HUES48 (cell line): ENCODE measurements at regions not wholly inside any gene's neighbourhood (a gene's known extent, or its start where the extent isn't known, plus 50 kb on each side); places are given as distances from the start of the nearest gene placed in this dataset.

Experiments used
- H3K27ac ChIP-seq: one replicate; pipeline ENCODE4 v1.7.0; 2013; ENCODE audit warnings: low read depth, low read length, inconsistent platforms
- H3K27me3 ChIP-seq: 2 replicates; pipeline ENCODE4 v1.6.1; 2013; ENCODE audit warnings: mild to moderate bottlenecking, low read length; ENCODE audit not compliant: control insufficient read depth, insufficient read depth
- H3K36me3 ChIP-seq: 2 replicates; pipeline ENCODE4 v1.6.1; 2013; ENCODE audit warnings: low read length; ENCODE audit not compliant: control insufficient read depth, insufficient read depth
- H3K4me1 ChIP-seq: 2 replicates; pipeline ENCODE4 v1.6.1; 2013; ENCODE audit warnings: mild to moderate bottlenecking, low read length; ENCODE audit not compliant: control insufficient read depth, insufficient read depth
- H3K4me3 ChIP-seq: 2 replicates; pipeline ENCODE4 v1.5.1; 2013; ENCODE audit warnings: mild to moderate bottlenecking, low read depth, low read length
- H3K9ac ChIP-seq: 2 replicates; pipeline ENCODE4 v1.6.1; 2013; ENCODE audit warnings: mild to moderate bottlenecking, low read depth, low read length, moderate library complexity
- H3K9me3 ChIP-seq: 2 replicates; pipeline ENCODE4 v1.6.1; 2013; ENCODE audit warnings: low read length; ENCODE audit not compliant: control insufficient read depth, insufficient read depth

- H3K36me3 ChIP-seq = no peaks in the 10 kb centered on the region
- no peaks in the 10 kb centered on the region for H3K27me3 ChIP-seq
- no peak overlapping the region for H3K27ac ChIP-seq
- H3K9me3 ChIP-seq = no peaks in the 10 kb centered on the region
- H3K9ac ChIP-seq = no peak overlapping the region
- no peak overlapping the region for H3K4me3 ChIP-seq
- H3K4me1 ChIP-seq = no peaks in the 10 kb centered on the region
These were observed 647.1 kb downstream of the NTRK3 start for GRCh38 chr15:87609474-87609873.

DNA sequence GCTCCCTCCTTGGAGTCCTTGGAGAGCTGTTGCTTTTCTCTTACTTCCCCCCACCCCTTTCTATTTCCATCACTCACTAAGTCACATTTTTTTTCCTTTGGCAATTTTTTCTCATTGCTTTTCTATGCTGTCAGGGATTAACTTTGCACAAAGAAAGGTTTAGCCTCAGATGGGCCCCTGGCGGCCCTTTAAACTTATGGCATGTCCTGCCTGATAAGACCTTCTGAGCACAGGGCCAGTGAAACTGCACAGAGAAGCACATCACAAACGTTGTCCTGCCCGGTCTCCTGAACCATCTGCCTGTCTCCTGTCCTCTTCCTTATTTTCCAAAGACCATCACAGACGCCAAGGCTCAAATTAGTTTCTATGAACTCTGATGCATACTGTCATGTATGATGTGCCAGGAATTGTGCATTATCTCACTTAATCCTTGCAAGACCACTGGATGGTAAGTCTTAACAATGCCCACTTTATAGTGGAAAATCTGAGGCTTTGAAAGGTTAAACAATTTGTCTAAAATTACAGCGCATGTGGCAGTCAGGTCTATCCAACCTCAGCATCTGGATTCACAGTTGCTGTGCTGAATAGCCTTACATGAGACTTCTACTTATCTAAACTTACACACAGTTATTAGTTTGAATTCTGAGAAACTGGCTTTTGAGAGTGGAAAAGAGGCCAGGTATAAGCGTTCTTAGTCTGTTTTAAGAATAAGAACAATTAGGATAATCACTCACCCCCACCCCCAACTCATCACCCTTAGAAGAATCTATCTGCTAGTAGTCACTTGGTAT lies 648.1 kb downstream of the NTRK3 start:
- H3K9ac ChIP-seq = no peak overlapping the region
- no peaks in the 10 kb centered on the region for H3K9me3 ChIP-seq
- no peaks in the 10 kb centered on the region for H3K4me1 ChIP-seq
- H3K36me3 ChIP-seq = no peaks in the 10 kb centered on the region
- no peaks in the 10 kb centered on the region for H3K27me3 ChIP-seq
- no peak overlapping the region for H3K27ac ChIP-seq
- no peak overlapping the region for H3K4me3 ChIP-seq

- no peaks in the 10 kb centered on the region for H3K4me1 ChIP-seq
- H3K27ac ChIP-seq = no peak overlapping the region
- no peak overlapping the region for H3K4me3 ChIP-seq
- H3K36me3 ChIP-seq = no peaks in the 10 kb centered on the region
- H3K27me3 ChIP-seq = no peaks in the 10 kb centered on the region
- H3K9ac ChIP-seq = no peak overlapping the region
- no peaks in the 10 kb centered on the region for H3K9me3 ChIP-seq
These were observed 649.6 kb downstream of the NTRK3 start for GRCh38 chr15:87606971-87607370.

- H3K27ac ChIP-seq = no peak overlapping the region
- no peaks in the 10 kb centered on the region for H3K27me3 ChIP-seq
- H3K9ac ChIP-seq = no peak overlapping the region
- H3K4me3 ChIP-seq = no peak overlapping the region
- no peaks in the 10 kb centered on the region for H3K9me3 ChIP-seq
- no peaks in the 10 kb centered on the region for H3K4me1 ChIP-seq
- H3K36me3 ChIP-seq = no peaks in the 10 kb centered on the region
These were observed 651.6 kb downstream of the NTRK3 start for GRCh38 chr15:87604857-87605446.

- H3K27me3 ChIP-seq = no peaks in the 10 kb centered on the region
- no peaks in the 10 kb centered on the region for H3K4me1 ChIP-seq
- no peak overlapping the region for H3K9ac ChIP-seq
- no peaks in the 10 kb centered on the region for H3K36me3 ChIP-seq
- no peak overlapping the region for H3K4me3 ChIP-seq
- no peak overlapping the region for H3K27ac ChIP-seq
- no peaks in the 10 kb centered on the region for H3K9me3 ChIP-seq
These were observed 654.2 kb downstream of the NTRK3 start for GRCh38 chr15:87602371-87602770.

DNA sequence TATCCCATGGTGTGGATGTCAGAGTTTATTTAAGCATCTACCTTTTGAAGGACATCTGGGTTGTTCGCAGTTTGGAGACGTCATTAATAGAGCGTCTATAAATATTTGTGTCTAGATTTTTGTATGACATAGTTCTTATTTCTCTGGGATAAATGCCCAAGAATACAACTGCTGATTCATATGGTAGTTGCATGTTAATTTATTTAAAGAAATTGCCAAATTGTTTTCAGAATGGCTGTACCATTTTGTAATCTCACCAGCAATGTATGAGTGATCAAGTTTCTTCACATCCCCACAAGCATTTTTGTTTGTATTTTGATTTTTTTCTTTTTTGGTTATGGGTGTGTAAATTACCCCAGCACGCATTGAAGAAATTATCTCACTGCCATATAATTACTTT lies 656.9 kb downstream of the NTRK3 start:
- H3K9me3 ChIP-seq = no peaks in the 10 kb centered on the region
- H3K9ac ChIP-seq = no peak overlapping the region
- no peaks in the 10 kb centered on the region for H3K27me3 ChIP-seq
- no peak overlapping the region for H3K27ac ChIP-seq
- no peaks in the 10 kb centered on the region for H3K4me1 ChIP-seq
- H3K36me3 ChIP-seq = no peaks in the 10 kb centered on the region
- no peak overlapping the region for H3K4me3 ChIP-seq

DNA sequence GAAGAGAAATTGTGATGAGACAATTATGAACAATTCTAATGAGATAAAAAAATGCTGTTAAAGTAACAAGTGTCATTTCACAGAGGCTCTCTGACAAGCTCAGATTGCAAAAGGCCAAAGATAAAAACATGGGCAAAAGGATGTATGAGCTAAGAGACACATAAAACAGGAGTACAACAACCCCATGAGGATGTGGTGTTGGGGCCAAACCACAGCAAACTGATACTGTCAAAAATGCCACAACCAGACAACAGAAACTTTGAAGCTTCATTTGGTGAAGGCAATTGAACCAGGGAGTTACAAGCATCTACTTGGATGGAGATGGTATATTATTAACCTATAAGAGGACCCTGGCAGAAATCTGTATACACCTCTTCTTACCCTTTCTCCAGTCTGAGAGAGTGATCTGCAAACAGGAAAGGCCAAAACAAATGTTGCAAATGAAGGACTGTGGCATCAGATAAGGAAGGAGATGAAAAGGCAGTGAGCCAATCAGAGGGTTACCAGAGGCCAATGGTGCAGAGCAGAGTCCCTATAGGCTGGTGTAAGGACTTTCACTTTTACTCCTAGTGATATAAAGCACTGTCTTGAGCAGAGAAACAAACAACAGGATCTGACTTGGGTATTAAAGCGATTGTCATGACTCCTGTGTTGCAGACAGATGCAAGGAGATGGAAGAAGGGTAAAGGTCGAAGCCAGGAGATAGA lies 659.0 kb downstream of the NTRK3 start:
- no peaks in the 10 kb centered on the region for H3K36me3 ChIP-seq
- no peaks in the 10 kb centered on the region for H3K9me3 ChIP-seq
- no peak overlapping the region for H3K4me3 ChIP-seq
- H3K4me1 ChIP-seq = no peaks in the 10 kb centered on the region
- H3K9ac ChIP-seq = no peak overlapping the region
- no peak overlapping the region for H3K27ac ChIP-seq
- H3K27me3 ChIP-seq = no peaks in the 10 kb centered on the region

- no peak overlapping the region for H3K4me3 ChIP-seq
- H3K27me3 ChIP-seq = no peaks in the 10 kb centered on the region
- H3K4me1 ChIP-seq = no peaks in the 10 kb centered on the region
- H3K36me3 ChIP-seq = no peaks in the 10 kb centered on the region
- H3K27ac ChIP-seq = no peak overlapping the region
- no peak overlapping the region for H3K9ac ChIP-seq
- H3K9me3 ChIP-seq = no peaks in the 10 kb centered on the region
These were observed 665.0 kb downstream of the NTRK3 start for GRCh38 chr15:87591582-87591981.

DNA sequence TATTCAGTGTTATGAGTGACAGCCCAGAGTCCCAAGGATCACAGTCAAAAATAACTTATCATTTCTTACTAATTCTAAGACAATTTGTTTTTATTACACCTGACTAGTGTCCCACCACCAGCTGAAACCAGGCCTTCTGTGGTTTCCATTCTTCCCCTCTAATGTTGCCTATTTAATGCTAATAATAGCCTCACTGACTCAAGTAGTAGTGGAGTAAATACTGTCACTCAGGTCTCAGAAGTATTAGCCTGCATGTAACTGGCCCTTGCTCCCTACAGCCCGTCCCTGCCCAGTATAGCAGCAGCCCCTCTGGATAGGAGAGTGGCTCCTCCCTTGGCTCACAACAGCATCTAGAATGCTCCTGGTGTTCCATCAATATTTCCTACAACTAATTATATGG lies 665.5 kb downstream of the NTRK3 start:
- no peaks in the 10 kb centered on the region for H3K36me3 ChIP-seq
- H3K4me3 ChIP-seq = no peak overlapping the region
- no peaks in the 10 kb centered on the region for H3K4me1 ChIP-seq
- no peaks in the 10 kb centered on the region for H3K27me3 ChIP-seq
- H3K9me3 ChIP-seq = no peaks in the 10 kb centered on the region
- H3K9ac ChIP-seq = no peak overlapping the region
- no peak overlapping the region for H3K27ac ChIP-seq

DNA sequence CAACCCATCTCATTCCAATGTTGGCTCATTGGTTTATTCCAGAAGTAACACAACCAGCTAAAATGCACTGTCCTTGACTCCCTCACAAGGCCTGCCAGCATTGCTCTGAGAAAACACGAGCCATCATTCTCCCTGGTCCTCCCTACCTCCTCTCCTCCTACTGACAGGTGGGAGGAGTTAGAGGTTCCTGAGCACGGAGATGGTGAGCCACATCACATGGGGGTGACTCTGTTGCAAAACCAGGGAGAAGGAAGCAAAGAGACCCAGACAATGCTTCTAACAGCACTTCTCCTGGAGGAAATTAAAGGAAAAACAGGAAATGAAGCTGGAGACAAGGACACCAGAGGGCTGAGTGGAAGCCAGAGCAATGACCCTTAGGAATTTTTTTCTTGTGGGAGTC lies 667.4 kb downstream of the NTRK3 start:
- Histone ChIP-seq H3K36me3 (no peaks in the 10 kb centered on the region), H3K27me3 (no peaks in the 10 kb centered on the region), H3K4me1 (no peaks in the 10 kb centered on the region), H3K27ac (no peak overlapping the region), H3K4me3 (no peak overlapping the region), H3K9ac (no peak overlapping the region), H3K9me3 (no peaks in the 10 kb centered on the region)

- Histone ChIP-seq H3K4me3 (no peak overlapping the region), H3K27me3 (no peaks in the 10 kb centered on the region), H3K27ac (no peak overlapping the region), H3K4me1 (no peaks in the 10 kb centered on the region), H3K9ac (no peak overlapping the region), H3K36me3 (no peaks in the 10 kb centered on the region), H3K9me3 (no peaks in the 10 kb centered on the region)
These were observed 674.4 kb downstream of the NTRK3 start for GRCh38 chr15:87582169-87582568.
